ENCODE measurements at regions not wholly inside any gene's neighbourhood (a gene's known extent, or its start where the extent isn't known, plus 50 kb on each side); places are given as distances from the start of the nearest gene placed in this dataset.

GRCh38 chr1:234924450-234925355 lies 203.9 kb downstream of the TOMM20 start:
- Histone ChIP-seq H3K27me3 (ENCODE audit: insufficient read depth, low read length) (no peaks in the 10 kb centered on the region), H3K9me3 (ENCODE audit: low read depth, low read length) (no peaks in the 10 kb centered on the region), H3K4me3 (ENCODE audit: low read length) (no peak overlapping the region), H3K4me1 (ENCODE audit: insufficient read depth, low read length) (peaks cover 49% of the 10 kb centered on the region)

- Histone ChIP-seq H3K27me3 (ENCODE audit: insufficient read depth, low read length) (no peaks in the 10 kb centered on the region), H3K4me3 (ENCODE audit: low read length) (no peak overlapping the region), H3K4me1 (ENCODE audit: insufficient read depth, low read length) (peaks cover 51% of the 10 kb centered on the region), H3K9me3 (ENCODE audit: low read depth, low read length) (no peaks in the 10 kb centered on the region)
These were observed 205.0 kb downstream of the TOMM20 start for GRCh38 chr1:234923626-234924025.

- Histone ChIP-seq H3K4me3 (ENCODE audit: low read length) (no peak overlapping the region), H3K4me1 (ENCODE audit: insufficient read depth, low read length) (peaks cover 53% of the 10 kb centered on the region), H3K9me3 (ENCODE audit: low read depth, low read length) (no peaks in the 10 kb centered on the region), H3K27me3 (ENCODE audit: insufficient read depth, low read length) (no peaks in the 10 kb centered on the region)
These were observed 205.7 kb downstream of the TOMM20 start for GRCh38 chr1:234922987-234923386.

GRCh38 chr1:234921266-234922062 lies 207.2 kb downstream of the TOMM20 start:
- Histone ChIP-seq H3K4me3 (ENCODE audit: low read length) (no peak overlapping the region), H3K27me3 (ENCODE audit: insufficient read depth, low read length) (no peaks in the 10 kb centered on the region), H3K9me3 (ENCODE audit: low read depth, low read length) (no peaks in the 10 kb centered on the region), H3K4me1 (ENCODE audit: insufficient read depth, low read length) (peaks cover 42% of the 10 kb centered on the region)

GRCh38 chr1:234920843-234921140 lies 207.8 kb downstream of the TOMM20 start:
- Histone ChIP-seq H3K9me3 (ENCODE audit: low read depth, low read length) (no peaks in the 10 kb centered on the region), H3K4me3 (ENCODE audit: low read length) (no peak overlapping the region), H3K4me1 (ENCODE audit: insufficient read depth, low read length) (peaks cover 42% of the 10 kb centered on the region), H3K27me3 (ENCODE audit: insufficient read depth, low read length) (no peaks in the 10 kb centered on the region)

- Histone ChIP-seq H3K4me1 (ENCODE audit: insufficient read depth, low read length) (peaks cover 38% of the 10 kb centered on the region), H3K9me3 (ENCODE audit: low read depth, low read length) (no peaks in the 10 kb centered on the region)
These were observed 208.3 kb downstream of the TOMM20 start for GRCh38 chr1:234920136-234920842.

GRCh38 chr1:234918961-234919761 lies 209.5 kb downstream of the TOMM20 start:
- Histone ChIP-seq H3K4me3 (ENCODE audit: low read length) (no peak overlapping the region), H3K4me1 (ENCODE audit: insufficient read depth, low read length) (peaks cover 27% of the 10 kb centered on the region), H3K9me3 (ENCODE audit: low read depth, low read length) (no peaks in the 10 kb centered on the region), H3K27me3 (ENCODE audit: insufficient read depth, low read length) (no peaks in the 10 kb centered on the region)

More at GRCh38 chr1:234920136-234920842, 208.3 kb downstream of the TOMM20 start:
- Histone ChIP-seq H3K4me3 (ENCODE audit: low read length) (no peak overlapping the region), H3K27me3 (ENCODE audit: insufficient read depth, low read length) (no peaks in the 10 kb centered on the region)

GRCh38 chr1:234918181-234918841 lies 210.3 kb downstream of the TOMM20 start:
- no peaks in the 10 kb centered on the region for H3K9me3 ChIP-seq (ENCODE audit: low read depth, low read length)
- no peak overlapping the region for H3K4me3 ChIP-seq (ENCODE audit: low read length)
- peaks cover 27% of the 10 kb centered on the region for H3K4me1 ChIP-seq (ENCODE audit: insufficient read depth, low read length)
- no peaks in the 10 kb centered on the region for H3K27me3 ChIP-seq (ENCODE audit: insufficient read depth, low read length)

GRCh38 chr1:234917495-234918180 lies 211.0 kb downstream of the TOMM20 start:
- Histone ChIP-seq H3K4me3 (ENCODE audit: low read length) (no peak overlapping the region), H3K27me3 (ENCODE audit: insufficient read depth, low read length) (no peaks in the 10 kb centered on the region), H3K4me1 (ENCODE audit: insufficient read depth, low read length) (peaks cover 30% of the 10 kb centered on the region), H3K9me3 (ENCODE audit: low read depth, low read length) (no peaks in the 10 kb centered on the region)

- no peaks in the 10 kb centered on the region for H3K27me3 ChIP-seq (ENCODE audit: insufficient read depth, low read length)
- no peak overlapping the region for H3K4me3 ChIP-seq (ENCODE audit: low read length)
- H3K9me3 ChIP-seq (ENCODE audit: low read depth, low read length), result no peaks in the 10 kb centered on the region
- H3K4me1 ChIP-seq (ENCODE audit: insufficient read depth, low read length), result peaks cover 38% of the 10 kb centered on the region
These were observed 211.8 kb downstream of the TOMM20 start for GRCh38 chr1:234916840-234917239.

- H3K9me3 ChIP-seq (ENCODE audit: low read depth, low read length), result no peaks in the 10 kb centered on the region
- H3K4me1 ChIP-seq (ENCODE audit: insufficient read depth, low read length), result peaks cover 46% of the 10 kb centered on the region
- H3K27me3 ChIP-seq (ENCODE audit: insufficient read depth, low read length), result no peaks in the 10 kb centered on the region
- H3K4me3 ChIP-seq (ENCODE audit: low read length), result no peak overlapping the region
These were observed 212.5 kb downstream of the TOMM20 start for GRCh38 chr1:234915924-234916675.

GRCh38 chr1:234914606-234915290 lies 213.9 kb downstream of the TOMM20 start:
- no peaks in the 10 kb centered on the region for H3K27me3 ChIP-seq (ENCODE audit: insufficient read depth, low read length)
- H3K4me3 ChIP-seq (ENCODE audit: low read length), result no peak overlapping the region
- peaks cover 47% of the 10 kb centered on the region for H3K4me1 ChIP-seq (ENCODE audit: insufficient read depth, low read length)
- no peaks in the 10 kb centered on the region for H3K9me3 ChIP-seq (ENCODE audit: low read depth, low read length)

GRCh38 chr1:234913771-234914170 lies 214.9 kb downstream of the TOMM20 start:
- Histone ChIP-seq H3K4me3 (ENCODE audit: low read length) (no peak overlapping the region), H3K4me1 (ENCODE audit: insufficient read depth, low read length) (peaks cover 40% of the 10 kb centered on the region), H3K27me3 (ENCODE audit: insufficient read depth, low read length) (no peaks in the 10 kb centered on the region), H3K9me3 (ENCODE audit: low read depth, low read length) (no peaks in the 10 kb centered on the region)
